Omental fat pad (tissue), 3 donors: ENCODE measurements at regions not wholly inside any gene's neighbourhood (a gene's known extent, or its start where the extent isn't known, plus 50 kb on each side); places are given as distances from the start of the nearest gene placed in this dataset.

Experiments
- ATAC-seq: fragments of 150-250 bp; one replicate; pipeline ENCODE4 v1.9.1; 2016; ENCODE audit warnings: mild to moderate bottlenecking, moderate library complexity; ENCODE audit not compliant: low FRiP score
- DNase-seq: peaks from one replicate; pipeline ENCODE4 v3.0.0-alpha.2; 2019; ENCODE audit warnings: low spot score
- TF ChIP-seq, protein P1 (sequence below), 3 donors: fragments of 450-650 bp; IDR thresholded peaks; one replicate each; pipeline ENCODE4 v1.5.1; 2016 to 2017; ENCODE audit warnings: antibody characterized with exemption in 3 of 3, mild to moderate bottlenecking in 3 of 3, moderate library complexity in 2 of 3

DNA sequence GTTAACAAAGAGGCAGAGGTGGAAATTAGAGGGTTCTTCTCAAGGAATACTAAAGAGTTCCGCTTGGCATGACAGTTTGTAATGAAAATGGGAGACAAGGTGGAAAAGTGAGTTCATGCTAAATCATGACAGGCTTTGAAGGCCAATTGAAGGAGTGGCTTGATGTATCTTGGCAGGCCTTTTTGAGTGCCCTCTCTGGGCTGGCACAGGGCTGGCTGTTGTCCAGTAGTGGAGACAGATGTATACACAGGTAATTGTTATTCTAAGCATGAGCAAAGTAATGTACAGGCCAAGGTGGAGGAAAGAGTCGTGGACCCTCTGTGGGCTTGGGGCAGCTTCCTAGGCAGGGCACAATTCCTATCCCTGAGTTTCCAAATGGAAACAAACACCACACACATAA is 196.7 kb upstream of the GALNT2 start:
- no peak for ATAC-seq
- DNase-seq = no peak
- TF ChIP-seq, protein P1, sequence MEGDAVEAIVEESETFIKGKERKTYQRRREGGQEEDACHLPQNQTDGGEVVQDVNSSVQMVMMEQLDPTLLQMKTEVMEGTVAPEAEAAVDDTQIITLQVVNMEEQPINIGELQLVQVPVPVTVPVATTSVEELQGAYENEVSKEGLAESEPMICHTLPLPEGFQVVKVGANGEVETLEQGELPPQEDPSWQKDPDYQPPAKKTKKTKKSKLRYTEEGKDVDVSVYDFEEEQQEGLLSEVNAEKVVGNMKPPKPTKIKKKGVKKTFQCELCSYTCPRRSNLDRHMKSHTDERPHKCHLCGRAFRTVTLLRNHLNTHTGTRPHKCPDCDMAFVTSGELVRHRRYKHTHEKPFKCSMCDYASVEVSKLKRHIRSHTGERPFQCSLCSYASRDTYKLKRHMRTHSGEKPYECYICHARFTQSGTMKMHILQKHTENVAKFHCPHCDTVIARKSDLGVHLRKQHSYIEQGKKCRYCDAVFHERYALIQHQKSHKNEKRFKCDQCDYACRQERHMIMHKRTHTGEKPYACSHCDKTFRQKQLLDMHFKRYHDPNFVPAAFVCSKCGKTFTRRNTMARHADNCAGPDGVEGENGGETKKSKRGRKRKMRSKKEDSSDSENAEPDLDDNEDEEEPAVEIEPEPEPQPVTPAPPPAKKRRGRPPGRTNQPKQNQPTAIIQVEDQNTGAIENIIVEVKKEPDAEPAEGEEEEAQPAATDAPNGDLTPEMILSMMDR (IDR thresholded peaks at IDR 0.05) = no peak

DNA sequence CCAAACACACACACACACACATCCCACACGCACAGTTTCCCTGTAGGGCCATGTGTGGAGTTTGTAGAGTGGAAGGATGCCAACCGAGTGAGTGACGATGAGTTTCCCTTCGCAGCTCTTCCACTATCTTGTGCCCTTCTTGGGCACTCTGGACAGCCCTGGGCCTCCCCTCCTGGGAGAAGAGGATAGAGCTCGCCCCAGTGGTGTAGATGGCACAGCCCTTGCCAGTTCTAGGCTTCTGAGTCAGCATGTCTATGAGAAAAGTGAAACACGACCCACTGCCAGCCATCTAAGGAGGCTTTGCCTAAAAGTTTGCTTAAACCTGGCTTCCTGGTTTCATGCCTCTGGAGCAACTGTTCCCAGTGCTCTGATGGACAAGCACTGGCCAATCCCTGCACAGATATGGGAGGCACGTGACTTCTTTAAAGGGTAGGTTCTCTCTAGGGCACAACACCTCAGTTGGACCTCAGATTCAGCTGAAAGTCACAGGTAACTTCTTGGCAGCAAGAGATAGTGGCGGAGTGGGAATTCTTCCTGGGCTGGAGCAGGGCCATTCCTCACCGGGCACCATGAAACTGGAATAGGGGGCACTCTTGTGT is 195.9 kb upstream of the GALNT2 start:
- TF ChIP-seq, protein P1 (IDR thresholded peaks at IDR 0.05) = no peak
- no peak for DNase-seq
- no peak for ATAC-seq

GRCh38 chr1:229874136-229874535 is 192.9 kb upstream of the GALNT2 start:
- ATAC-seq = no peak
- TF ChIP-seq, protein P1 (IDR thresholded peaks at IDR 0.05) = no peak
- no peak for DNase-seq

GRCh38 chr1:229874609-229875008 is 192.4 kb upstream of the GALNT2 start:
- TF ChIP-seq, protein P1 (IDR thresholded peaks at IDR 0.05) = no peak
- DNase-seq = no peak
- ATAC-seq = no peak

DNA sequence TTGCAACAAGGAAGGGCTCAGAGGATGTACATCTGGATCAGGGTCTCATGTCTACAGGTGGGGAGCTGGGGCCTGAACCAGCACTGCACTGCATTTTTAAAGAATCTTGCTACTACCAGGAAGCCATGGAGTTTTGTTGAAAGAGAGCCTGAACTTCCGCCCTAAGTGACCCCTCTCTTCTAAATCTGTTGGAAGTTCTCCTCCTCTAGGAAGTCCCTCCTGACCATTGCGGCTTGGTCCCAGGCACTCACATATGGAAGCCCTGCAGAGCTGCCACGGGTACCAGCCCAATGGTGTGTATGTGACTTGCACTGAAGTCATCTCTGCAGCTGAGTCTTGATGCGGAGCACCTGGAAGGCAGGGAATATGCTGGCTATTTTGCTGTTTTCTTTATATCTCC is 192.0 kb upstream of the GALNT2 start:
- DNase-seq (no peak), ATAC-seq (no peak)

DNA sequence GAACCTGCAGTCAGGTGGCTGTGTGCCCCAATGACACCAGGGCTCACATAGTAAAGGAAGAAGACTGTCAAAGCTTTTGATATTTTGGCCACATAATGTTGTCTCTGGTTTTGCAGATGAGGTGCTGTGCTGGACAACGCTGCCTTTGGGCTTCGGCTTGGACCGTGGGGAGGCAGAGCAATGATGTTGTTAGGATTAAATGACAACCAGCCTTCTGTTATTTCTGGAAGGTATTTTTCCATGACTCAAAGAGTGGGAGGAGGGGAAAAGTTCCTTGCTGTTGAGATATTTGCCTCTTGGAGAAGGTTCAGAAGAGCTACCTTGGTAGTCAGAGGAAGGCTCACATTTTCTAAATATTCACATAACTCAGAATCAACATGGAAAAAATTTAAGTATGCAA is 187.3 kb upstream of the GALNT2 start:
- ATAC-seq (no peak), DNase-seq (no peak)
- TF ChIP-seq, protein P1 (IDR thresholded peaks at IDR 0.05) = no peak

More for the DNA sequence above, 192.0 kb upstream of the GALNT2 start:
- TF ChIP-seq, protein P1 (IDR thresholded peaks at IDR 0.05) = no peak
